Choroid plexus epithelial cell (primary cell): ENCODE measurements at regions not wholly inside any gene's neighbourhood (a gene's known extent, or its start where the extent isn't known, plus 50 kb on each side); places are given as distances from the start of the nearest gene placed in this dataset.

Experiments
- DNase-seq: peaks from one replicate; pipeline ENCODE4 v3.0.0-alpha.2; 2010; ENCODE audit warnings: low read depth
- H3K4me3 ChIP-seq: 2 replicates; pipeline ENCODE4 v1.5.1; 2011; ENCODE audit warnings: low read depth, mild to moderate bottlenecking, control low read depth, low read length, moderate library complexity
- CTCF ChIP-seq: conservative IDR thresholded peaks from 2 replicates; pipeline ENCODE4 v1.5.1; 2011; ENCODE audit warnings: low read depth, mild to moderate bottlenecking, control low read depth, inconsistent platforms, low read length, moderate library complexity

GRCh38 chrX:26952213-26952612, 510.9 kb downstream of the PPP4R3C start:
- no peak overlapping the region for H3K4me3 ChIP-seq
- DNase-seq = peak; percentile 9
- no peak for TF ChIP-seq CTCF

- DNase-seq = no peak
- no peak overlapping the region for H3K4me3 ChIP-seq
- TF ChIP-seq CTCF = no peak
These were observed 535.7 kb downstream of the PPP4R3C start for GRCh38 chrX:26927419-26927818.

- no peak for TF ChIP-seq CTCF
- peak; percentile 33 for DNase-seq
- H3K4me3 ChIP-seq = no peak overlapping the region
These were observed 538.1 kb downstream of the PPP4R3C start for GRCh38 chrX:26925088-26925487.

GRCh38 chrX:26922278-26922677, 540.9 kb downstream of the PPP4R3C start:
- peak; percentile 23 for DNase-seq
- no peak for TF ChIP-seq CTCF
- no peak overlapping the region for H3K4me3 ChIP-seq

GRCh38 chrX:26918631-26919030, 544.5 kb downstream of the PPP4R3C start:
- peak; percentile 57 for DNase-seq
- H3K4me3 ChIP-seq = no peak overlapping the region
- peak; percentile 59 for TF ChIP-seq CTCF

- DNase-seq = peak; percentile 15
- no peak for TF ChIP-seq CTCF
These were observed 546.1 kb downstream of the PPP4R3C start for GRCh38 chrX:26916991-26917390.

GRCh38 chrX:26915064-26915463, 548.1 kb downstream of the PPP4R3C start:
- no peak overlapping the region for H3K4me3 ChIP-seq
- peak; percentile 11 for DNase-seq
- TF ChIP-seq CTCF = no peak

More at GRCh38 chrX:26916991-26917390, 546.1 kb downstream of the PPP4R3C start:
- no peak overlapping the region for H3K4me3 ChIP-seq
